Immature natural killer cell (primary cell): ENCODE measurements at regions not wholly inside any gene's neighbourhood (a gene's known extent, or its start where the extent isn't known, plus 50 kb on each side); places are given as distances from the start of the nearest gene placed in this dataset.
"Not testable (repeated sequence)": the region's sequence is repeated elsewhere in the genome, so short reads cannot be mapped to it uniquely, and the experiment has no call there.

Experiments
- DNase-seq, 3 donors: peaks; one replicate each; pipeline ENCODE4 v3.0.0; 2022; ENCODE audit warnings: mixed read lengths in 1 of 3
- H3K27ac Mint-ChIP-seq, 6 donors: one replicate each; pipeline ENCODE4 v1.8.0; 2020; ENCODE audit warnings: mixed read lengths in 6 of 6, mild to moderate bottlenecking in 5 of 6, inconsistent platforms in 4 of 6, moderate library complexity in 3 of 6
- H3K27me3 Mint-ChIP-seq, 3 donors: one replicate each; pipeline ENCODE4 v1.8.0; 2020 to 2021; ENCODE audit warnings: low read depth in 3 of 3, mild to moderate bottlenecking in 3 of 3, mixed read lengths in 3 of 3, moderate library complexity in 3 of 3, inconsistent platforms in 1 of 3
- H3K36me3 Mint-ChIP-seq, 3 donors: one replicate each; pipeline ENCODE4 v1.8.0; 2020; ENCODE audit warnings: mixed read lengths in 3 of 3, inconsistent platforms in 2 of 3, mild to moderate bottlenecking in 2 of 3
- H3K4me1 Mint-ChIP-seq, 2 donors: one replicate each; pipeline ENCODE4 v1.8.0; 2020; ENCODE audit warnings: inconsistent platforms in 2 of 2, mild to moderate bottlenecking in 2 of 2, mixed read lengths in 2 of 2, moderate library complexity in 1 of 2
- H3K4me3 Mint-ChIP-seq, 5 donors: one replicate each; pipeline ENCODE4 v1.8.0; 2020; ENCODE audit warnings: mild to moderate bottlenecking in 5 of 5, mixed read lengths in 5 of 5, inconsistent platforms in 3 of 5, moderate library complexity in 3 of 5
- H3K9me3 Mint-ChIP-seq, 6 donors: one replicate each; pipeline ENCODE4 v1.8.0; 2020; ENCODE audit warnings: mild to moderate bottlenecking in 6 of 6, mixed read lengths in 6 of 6, inconsistent platforms in 4 of 6, moderate library complexity in 3 of 6

DNA sequence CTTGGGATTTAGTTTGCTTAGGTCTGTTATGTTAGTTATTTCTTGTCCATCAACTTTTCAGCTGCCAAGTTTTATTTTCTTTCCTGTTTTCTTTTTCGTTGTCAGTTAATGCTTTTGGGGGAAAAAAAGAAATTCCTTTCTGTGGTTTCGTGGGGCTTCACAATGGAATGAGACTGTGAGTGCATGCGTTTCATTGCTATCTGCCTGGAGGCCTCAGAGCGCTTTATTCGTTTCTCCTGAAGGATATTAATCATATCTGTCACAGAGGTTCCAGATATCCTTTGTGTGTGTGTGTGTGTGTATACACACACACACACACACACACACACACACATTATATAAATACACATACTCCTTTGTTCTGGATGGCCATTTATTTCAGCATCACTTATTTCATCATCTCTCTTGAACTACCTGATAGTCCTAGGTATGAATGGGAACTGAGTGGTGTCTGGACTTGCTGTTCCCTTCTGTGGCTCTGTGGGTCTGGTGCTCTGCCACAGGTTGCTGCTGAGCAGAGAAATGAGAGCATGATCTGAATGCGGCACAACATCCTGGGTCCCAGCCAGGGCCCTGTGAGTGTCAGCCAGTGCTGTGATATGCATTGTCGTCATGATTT lies 66.9 kb upstream of the ADORA2B start:
- not testable (repeated sequence) for H3K27ac Mint-ChIP-seq, H3K27me3 Mint-ChIP-seq, H3K9me3 Mint-ChIP-seq, DNase-seq, H3K36me3 Mint-ChIP-seq, H3K4me1 Mint-ChIP-seq, H3K4me3 Mint-ChIP-seq

DNA sequence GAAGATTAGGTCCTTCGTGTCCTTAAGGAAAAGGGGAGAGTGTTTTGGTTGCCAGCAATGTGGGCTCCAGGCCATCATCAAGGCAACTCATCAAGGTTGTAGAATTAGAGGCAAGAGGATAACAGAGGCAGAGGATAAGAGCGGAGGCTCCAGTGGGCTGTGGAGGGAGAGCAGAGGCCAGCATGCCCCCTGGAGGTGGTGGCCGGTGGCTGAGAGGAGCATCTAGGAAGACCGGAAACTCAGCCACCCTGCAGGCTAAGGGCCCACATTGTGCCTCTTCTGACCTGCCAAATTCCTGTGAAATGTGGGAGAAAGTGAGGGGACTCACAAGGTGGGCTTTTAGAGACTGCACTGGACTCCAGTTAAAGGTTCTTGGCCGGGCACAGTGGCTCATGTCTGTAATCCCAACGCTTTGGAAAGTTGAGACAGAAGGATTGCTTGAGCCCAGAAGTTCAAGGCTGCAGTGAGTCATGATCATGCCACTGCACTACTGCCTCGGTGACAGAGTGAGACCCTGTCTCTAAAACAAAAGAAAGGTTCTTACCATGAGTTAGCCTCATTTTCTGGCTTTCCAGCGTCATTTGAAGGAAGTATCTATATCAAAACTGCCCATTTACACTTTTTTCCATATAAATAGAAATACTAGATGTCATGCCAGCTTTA lies 62.7 kb upstream of the ADORA2B start:
- H3K27ac Mint-ChIP-seq, result no peak overlapping the region
- H3K4me3 Mint-ChIP-seq, result no peak overlapping the region
- no peaks in the 10 kb centered on the region for H3K4me1 Mint-ChIP-seq
- no peaks in the 10 kb centered on the region for H3K36me3 Mint-ChIP-seq
- H3K27me3 Mint-ChIP-seq, result peaks cover 0 to 4% (median 0%) of the 10 kb centered on the region in 3 donors
- no peak for DNase-seq
- H3K9me3 Mint-ChIP-seq, result no peaks in the 10 kb centered on the region

DNA sequence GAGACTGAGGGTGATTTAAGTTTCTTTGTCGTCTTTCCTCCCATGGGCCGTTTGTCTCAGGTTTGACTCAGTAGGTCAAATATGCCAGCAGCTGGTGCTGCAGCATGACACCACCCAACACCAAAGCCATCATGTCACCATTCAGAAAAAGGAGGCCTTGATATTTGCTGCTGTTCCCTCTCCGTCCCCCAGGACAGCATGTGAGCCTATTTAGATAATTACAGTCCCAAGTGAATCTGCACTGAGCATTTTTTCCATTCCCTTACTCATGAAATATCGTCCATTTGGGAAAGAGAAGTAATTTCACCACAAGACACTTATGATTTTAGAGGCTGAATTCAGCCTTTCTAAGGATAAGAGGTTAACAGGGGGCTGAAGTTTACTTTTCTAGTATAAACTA lies 62.2 kb upstream of the ADORA2B start:
- no peak for DNase-seq
- Mint-ChIP-seq H3K36me3 (no peaks in the 10 kb centered on the region), H3K4me3 (no peak overlapping the region), H3K27ac (no peak overlapping the region), H3K9me3 (no peaks in the 10 kb centered on the region), H3K4me1 (no peaks in the 10 kb centered on the region), H3K27me3 (peaks cover 0 to 4% (median 0%) of the 10 kb centered on the region in 3 donors)

DNA sequence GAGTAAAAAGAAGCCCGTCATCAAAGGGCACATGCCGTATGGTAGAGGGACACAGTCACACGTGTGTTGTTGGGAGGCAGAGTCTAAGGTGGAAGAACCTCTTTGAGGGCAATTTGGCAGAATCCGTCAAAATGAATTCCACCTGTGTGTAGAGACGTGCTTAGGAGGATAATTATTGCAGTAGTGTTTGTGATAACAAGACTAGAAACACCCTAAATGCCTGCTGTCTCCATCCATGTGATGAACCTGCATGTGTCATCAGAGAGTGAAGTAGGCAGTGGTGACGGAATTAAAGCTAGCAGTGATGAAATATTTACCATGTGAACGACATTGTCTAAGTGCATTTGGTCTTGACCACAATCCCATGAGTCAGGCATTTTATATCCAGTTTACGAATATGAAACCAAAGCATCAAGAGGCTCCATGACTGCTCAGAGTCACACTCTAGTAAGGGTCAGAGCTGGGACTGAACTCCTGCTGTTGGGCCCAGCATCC lies 61.3 kb upstream of the ADORA2B start:
- Mint-ChIP-seq H3K27me3 (peaks cover 0 to 4% (median 0%) of the 10 kb centered on the region in 3 donors), H3K4me1 (no peaks in the 10 kb centered on the region), H3K4me3 (no peak overlapping the region), H3K9me3 (no peaks in the 10 kb centered on the region), H3K36me3 (no peaks in the 10 kb centered on the region), H3K27ac (no peak overlapping the region)
- DNase-seq, result no peak

DNA sequence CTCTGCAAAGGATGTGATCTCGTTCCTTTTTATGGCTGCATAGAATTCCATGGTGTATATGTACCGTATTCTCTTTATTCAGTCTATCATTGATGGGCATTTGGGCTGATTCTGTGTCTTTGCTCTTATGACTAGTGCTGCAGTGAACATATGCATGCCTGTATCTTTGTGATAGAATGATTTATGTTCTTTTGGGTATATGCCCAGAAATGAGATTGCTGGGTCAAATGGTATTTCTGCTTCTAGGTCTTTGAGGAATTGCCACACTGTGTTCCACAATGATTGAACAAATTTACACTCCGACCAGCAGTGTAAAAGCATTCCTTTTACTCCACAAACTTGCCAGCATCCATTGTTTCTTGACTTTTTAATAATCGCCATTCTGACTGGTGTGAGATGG lies 60.2 kb upstream of the ADORA2B start:
- Mint-ChIP-seq H3K36me3 (no peaks in the 10 kb centered on the region), H3K27ac (no peak overlapping the region), H3K27me3 (peaks cover 0 to 4% (median 0%) of the 10 kb centered on the region in 3 donors), H3K9me3 (no peaks in the 10 kb centered on the region), H3K4me1 (no peaks in the 10 kb centered on the region), H3K4me3 (no peak overlapping the region)
- no peak for DNase-seq

DNA sequence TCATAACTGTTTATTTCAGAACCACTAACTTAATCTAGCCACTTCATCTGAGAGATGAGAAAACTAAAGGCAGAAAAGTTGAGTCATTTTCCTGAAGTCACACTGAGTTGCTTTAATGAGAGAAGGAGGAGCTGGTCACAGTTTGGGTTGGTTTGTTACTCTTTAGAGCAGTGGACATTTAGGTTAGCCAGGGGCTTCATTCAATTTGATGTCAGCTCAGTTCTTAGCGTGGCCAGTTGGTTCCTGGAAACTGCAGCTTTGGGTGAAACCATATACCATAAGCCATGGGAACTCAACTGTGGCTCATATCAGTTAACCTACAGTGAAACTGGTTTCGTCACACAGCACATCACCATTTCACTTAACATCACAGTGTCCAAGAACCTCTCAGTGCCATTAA lies 59.2 kb upstream of the ADORA2B start:
- Mint-ChIP-seq H3K4me3 (no peak overlapping the region), H3K36me3 (no peaks in the 10 kb centered on the region), H3K27ac (no peak overlapping the region), H3K9me3 (no peaks in the 10 kb centered on the region), H3K27me3 (peaks cover 0 to 4% (median 0%) of the 10 kb centered on the region in 3 donors), H3K4me1 (no peaks in the 10 kb centered on the region)
- DNase-seq, result no peak

DNA sequence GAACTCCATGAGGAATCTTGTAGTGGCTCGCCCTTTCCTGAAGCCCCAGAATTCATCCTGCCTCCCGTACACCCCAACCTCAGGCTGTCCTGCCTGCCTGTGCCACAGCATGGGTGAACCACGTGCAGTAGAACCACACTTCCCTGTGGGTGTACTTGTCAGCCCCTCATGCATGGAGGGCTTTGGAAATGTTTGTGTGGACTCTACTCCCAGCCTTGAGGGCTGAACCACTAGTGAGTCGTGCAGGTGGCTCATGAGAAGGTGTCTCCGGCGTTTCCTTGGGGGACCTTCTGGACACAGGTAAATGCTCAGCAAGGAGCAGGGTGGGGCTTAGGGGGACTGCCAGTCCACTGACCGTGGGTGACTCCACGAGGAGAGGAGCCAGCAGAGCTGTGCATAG lies 58.7 kb upstream of the ADORA2B start:
- Mint-ChIP-seq H3K36me3 (no peaks in the 10 kb centered on the region), H3K4me1 (no peaks in the 10 kb centered on the region), H3K27ac (no peak overlapping the region), H3K27me3 (peaks cover 0 to 4% (median 0%) of the 10 kb centered on the region in 3 donors), H3K9me3 (no peaks in the 10 kb centered on the region), H3K4me3 (no peak overlapping the region)
- no peak for DNase-seq

DNA sequence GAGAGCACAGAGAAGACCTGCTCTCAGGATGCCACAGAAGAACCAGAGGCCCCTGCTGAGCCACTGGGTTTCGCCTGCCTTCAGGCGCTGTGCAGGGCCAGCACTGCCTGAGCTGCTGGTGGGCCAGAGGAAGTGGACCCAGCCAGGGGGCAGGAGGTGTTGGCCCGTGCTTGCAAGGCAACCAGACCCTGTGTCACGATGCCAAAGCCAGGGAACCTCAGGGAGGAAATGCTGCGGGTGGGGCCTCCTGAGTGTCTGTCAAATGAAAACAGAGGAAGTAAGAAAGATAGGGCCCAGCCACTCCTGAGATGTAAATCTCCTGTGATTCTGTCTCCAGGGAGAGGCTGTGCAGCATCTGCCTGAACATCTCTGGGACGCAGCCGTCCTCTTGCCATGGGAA lies 58.1 kb upstream of the ADORA2B start:
- peaks cover 0 to 4% (median 0%) of the 10 kb centered on the region in 3 donors for H3K27me3 Mint-ChIP-seq
- H3K27ac Mint-ChIP-seq, result peak overlapping the region in 3 of 6 donors; percentile 5 to 53 (median 48)
- no peaks in the 10 kb centered on the region for H3K36me3 Mint-ChIP-seq
- no peaks in the 10 kb centered on the region for H3K4me1 Mint-ChIP-seq
- peak in 1 of 3 donors; percentile 2 for DNase-seq
- H3K4me3 Mint-ChIP-seq, result no peak overlapping the region
- H3K9me3 Mint-ChIP-seq, result no peaks in the 10 kb centered on the region

DNA sequence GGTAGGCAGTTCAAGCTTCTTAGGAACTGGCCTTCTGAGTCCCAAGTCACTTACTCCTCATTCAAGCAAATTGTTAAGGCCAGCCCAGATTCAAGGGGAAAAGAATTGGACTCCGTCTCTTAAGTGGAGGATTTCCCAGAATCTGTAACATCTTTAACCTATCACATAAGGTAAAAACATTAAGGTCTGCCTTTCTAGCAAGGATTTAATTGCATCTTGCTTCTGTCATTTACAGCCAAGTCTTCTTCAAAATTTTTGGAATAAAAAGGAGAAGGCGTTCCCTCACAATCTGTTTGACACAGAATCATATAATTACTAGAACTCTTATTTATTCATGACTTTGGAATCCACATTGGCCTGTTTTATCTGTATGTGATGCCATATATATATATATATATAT lies 56.5 kb upstream of the ADORA2B start:
- H3K27ac Mint-ChIP-seq, result no peak overlapping the region
- no peaks in the 10 kb centered on the region for H3K4me1 Mint-ChIP-seq
- H3K4me3 Mint-ChIP-seq, result no peak overlapping the region
- H3K27me3 Mint-ChIP-seq, result peaks cover 0 to 5% (median 0%) of the 10 kb centered on the region in 3 donors
- DNase-seq, result no peak
- no peaks in the 10 kb centered on the region for H3K36me3 Mint-ChIP-seq
- H3K9me3 Mint-ChIP-seq, result no peaks in the 10 kb centered on the region

DNA sequence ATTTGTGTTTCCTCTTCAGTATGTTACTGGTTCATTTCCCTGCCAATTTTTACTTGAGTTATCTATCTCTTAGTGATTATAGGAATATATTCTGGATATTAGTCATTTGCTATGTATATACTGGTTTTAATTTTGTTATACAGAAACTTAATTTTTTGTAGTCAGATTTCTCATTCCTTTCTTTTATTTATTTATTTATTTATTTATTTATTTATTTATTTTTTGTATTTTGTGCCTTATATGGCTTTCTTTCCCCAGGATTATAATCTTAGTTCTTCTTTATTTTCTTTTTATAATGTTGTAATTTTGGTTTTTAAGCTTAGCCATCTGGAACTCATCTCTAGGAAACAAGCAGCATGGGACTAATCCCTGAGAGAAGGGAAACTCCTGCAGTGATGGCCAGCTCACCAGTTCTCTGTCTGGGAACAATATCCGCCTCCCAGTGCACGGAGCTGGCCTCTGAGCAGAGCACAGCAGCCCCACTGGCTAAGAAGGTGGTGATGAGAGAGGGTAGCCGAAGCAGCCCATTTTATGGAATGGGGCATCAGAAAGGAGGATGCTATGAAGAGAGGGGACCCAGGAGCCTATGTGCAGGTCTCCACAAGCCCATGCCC lies 54.5 kb upstream of the ADORA2B start:
- H3K4me3 Mint-ChIP-seq, result no peak overlapping the region
- DNase-seq, result no peak
- H3K4me1 Mint-ChIP-seq, result no peaks in the 10 kb centered on the region
- no peak overlapping the region for H3K27ac Mint-ChIP-seq
- H3K9me3 Mint-ChIP-seq, result no peaks in the 10 kb centered on the region
- H3K36me3 Mint-ChIP-seq, result no peaks in the 10 kb centered on the region
- H3K27me3 Mint-ChIP-seq, result peaks cover 0 to 5% (median 0%) of the 10 kb centered on the region in 3 donors

DNA sequence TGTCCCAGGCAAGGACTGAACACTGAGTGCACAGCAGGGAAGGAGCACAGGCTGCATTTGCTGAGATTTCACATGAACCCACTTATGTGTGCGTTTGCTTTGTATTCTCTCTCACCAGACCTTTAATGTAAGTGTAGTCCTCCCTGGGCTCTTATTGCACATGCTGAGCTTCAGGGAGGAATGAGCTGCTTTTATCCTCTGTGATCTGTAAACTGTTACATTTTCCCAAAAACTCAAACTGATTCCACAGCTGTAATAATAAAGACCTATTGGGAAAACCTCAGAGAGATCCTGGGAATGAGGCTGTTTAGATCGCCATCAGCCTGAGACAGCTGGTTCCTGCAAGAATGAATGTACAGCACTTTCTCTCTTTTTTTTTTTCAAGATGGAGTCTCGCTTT lies 53.6 kb upstream of the ADORA2B start:
- H3K27ac Mint-ChIP-seq, result no peak overlapping the region
- no peaks in the 10 kb centered on the region for H3K9me3 Mint-ChIP-seq
- H3K4me3 Mint-ChIP-seq, result no peak overlapping the region
- peaks cover 0 to 5% (median 0%) of the 10 kb centered on the region in 3 donors for H3K27me3 Mint-ChIP-seq
- H3K36me3 Mint-ChIP-seq, result no peaks in the 10 kb centered on the region
- H3K4me1 Mint-ChIP-seq, result peaks cover 4 to 6% of the 10 kb centered on the region in 2 donors
- DNase-seq, result no peak

DNA sequence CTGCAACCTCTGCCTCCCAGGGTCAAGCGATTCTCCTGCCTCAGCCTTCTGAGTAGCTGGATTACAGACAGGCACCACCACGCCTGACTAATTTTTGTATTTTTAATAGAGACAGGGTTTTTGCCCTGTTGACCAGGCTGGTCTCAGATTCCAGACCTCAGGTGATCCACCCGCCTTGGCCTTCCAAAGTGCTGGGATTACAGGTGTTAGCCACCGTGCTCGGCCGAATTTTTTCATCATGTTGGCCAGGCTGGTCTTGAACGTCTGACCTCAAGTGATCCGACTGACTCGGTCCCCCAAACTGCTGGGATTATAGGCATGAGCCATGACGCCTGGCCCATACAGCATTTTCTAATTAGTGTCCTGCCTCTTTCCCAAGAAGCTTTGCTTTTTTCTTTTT lies 52.7 kb upstream of the ADORA2B start:
- peaks cover 8 to 13% of the 10 kb centered on the region in 2 donors for H3K4me1 Mint-ChIP-seq
- no peak for DNase-seq

DNA sequence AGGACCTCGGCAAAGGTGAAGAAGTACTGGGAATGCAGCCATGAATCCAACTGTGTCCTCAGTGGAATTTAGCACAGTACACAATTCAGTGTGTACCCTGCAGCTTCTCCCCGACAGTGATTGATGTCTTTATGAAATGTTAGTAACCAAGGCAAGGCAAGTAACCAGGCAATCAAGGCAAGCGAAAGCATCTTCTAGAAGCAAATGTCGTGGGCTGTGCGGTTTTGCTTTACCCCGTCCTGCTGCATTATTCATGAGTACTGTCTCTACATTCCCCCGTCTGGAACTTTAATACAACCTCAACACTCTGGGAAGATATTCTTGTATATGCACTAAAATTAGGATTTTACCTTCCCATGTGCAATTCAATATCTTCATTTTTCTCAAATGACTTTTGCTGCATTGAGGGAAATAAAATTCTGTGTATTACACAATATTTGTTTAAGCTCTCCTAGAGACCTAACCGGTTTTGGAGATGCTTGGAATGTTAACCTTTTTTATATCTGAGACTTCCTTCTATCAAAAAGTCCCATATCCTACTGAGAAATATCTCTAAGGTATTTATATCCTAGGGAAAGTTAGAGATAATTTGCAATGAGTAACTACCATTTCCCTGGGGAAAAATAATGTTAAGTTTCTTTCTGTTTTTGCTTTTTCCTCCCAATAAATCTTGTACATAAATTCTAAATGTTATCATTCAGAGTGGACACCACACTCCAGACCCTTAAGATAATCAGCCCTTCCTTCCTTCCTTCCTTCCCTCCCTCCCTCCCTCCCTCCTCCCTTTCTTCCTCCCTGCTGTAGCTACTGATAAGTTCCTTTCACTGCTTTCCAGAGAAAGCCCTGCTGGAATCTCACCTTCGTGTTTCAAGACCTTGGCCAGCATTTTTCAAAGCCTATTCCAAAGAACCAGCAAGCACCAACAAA lies 51.9 kb upstream of the ADORA2B start:
- Mint-ChIP-seq H3K27me3 (peaks cover 0 to 3% (median 0%) of the 10 kb centered on the region in 3 donors), H3K4me3 (no peak overlapping the region), H3K27ac (no peak overlapping the region), H3K4me1 (peaks cover 14 to 20% of the 10 kb centered on the region in 2 donors), H3K9me3 (no peaks in the 10 kb centered on the region), H3K36me3 (no peaks in the 10 kb centered on the region)
- DNase-seq, result no peak

More for the DNA sequence above, 52.7 kb upstream of the ADORA2B start:
- H3K36me3 Mint-ChIP-seq, result no peaks in the 10 kb centered on the region
- H3K9me3 Mint-ChIP-seq, result no peaks in the 10 kb centered on the region
- peaks cover 0 to 3% (median 0%) of the 10 kb centered on the region in 3 donors for H3K27me3 Mint-ChIP-seq
- H3K4me3 Mint-ChIP-seq, result no peak overlapping the region
- no peak overlapping the region for H3K27ac Mint-ChIP-seq

DNA sequence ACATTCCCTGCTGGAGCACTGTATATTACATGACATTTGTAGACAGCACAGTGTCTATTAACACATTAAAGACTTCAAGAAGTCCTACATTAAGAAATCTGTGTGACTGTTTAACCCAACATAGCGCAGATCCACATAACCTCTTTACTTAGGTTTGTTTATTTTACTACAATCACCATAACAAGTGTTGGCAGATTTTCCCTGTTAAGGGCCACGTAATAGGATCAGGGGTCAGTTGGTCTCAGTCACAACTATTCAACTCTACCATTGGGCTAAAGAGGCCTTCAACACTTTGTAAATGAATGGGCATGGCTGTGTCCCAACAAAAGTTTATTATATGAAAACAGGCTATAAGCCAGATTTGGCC lies 51.3 kb upstream of the ADORA2B start:
- H3K27ac Mint-ChIP-seq, result no peak overlapping the region
- no peaks in the 10 kb centered on the region for H3K36me3 Mint-ChIP-seq
- H3K4me3 Mint-ChIP-seq, result no peak overlapping the region
- no peaks in the 10 kb centered on the region for H3K9me3 Mint-ChIP-seq
- peaks cover 0 to 3% (median 0%) of the 10 kb centered on the region in 3 donors for H3K27me3 Mint-ChIP-seq
- peaks cover 16 to 24% of the 10 kb centered on the region in 2 donors for H3K4me1 Mint-ChIP-seq
- no peak for DNase-seq
